OCI-LY1 (cell line): ENCODE measurements at regions not wholly inside any gene's neighbourhood (a gene's known extent, or its start where the extent isn't known, plus 50 kb on each side); places are given as distances from the start of the nearest gene placed in this dataset.

ENCODE experiments used
- H2AFZ ChIP-seq: fragments of 200-600 bp; sonication (generic), shearing (Covaris generic); 2 replicates; pipeline ENCODE4 v1.6.0; 2014; ENCODE audit warnings: antibody characterized with exemption, mild to moderate bottlenecking, low read length
- H3F3A ChIP-seq: fragments of 200-600 bp; sonication (generic), shearing (Covaris generic); 2 replicates; pipeline ENCODE4 v1.6.0; 2014; ENCODE audit warnings: mild to moderate bottlenecking, antibody characterized with exemption, low read length, moderate library complexity; ENCODE audit not compliant: insufficient read depth
- H3K27ac ChIP-seq: fragments of 200-600 bp; sonication (generic); 2 replicates; pipeline ENCODE4 v1.5.1; 2014; ENCODE audit warnings: low read length, mixed run types, mild to moderate bottlenecking, low read depth; ENCODE audit not compliant: poor library complexity, severe bottlenecking
- H3K27me3 ChIP-seq: fragments of 200-600 bp; sonication (generic); 2 replicates; pipeline ENCODE4 v1.6.0; 2014; ENCODE audit warnings: antibody characterized with exemption, mild to moderate bottlenecking, low read length, moderate library complexity; ENCODE audit not compliant: insufficient read depth
- H3K36me3 ChIP-seq: fragments of 200-600 bp; sonication (generic); 2 replicates; pipeline ENCODE4 v1.6.1; 2014; ENCODE audit warnings: mild to moderate bottlenecking, antibody characterized with exemption, low read length, moderate library complexity, mixed read lengths; ENCODE audit not compliant: insufficient read depth
- H3K4me1 ChIP-seq: fragments of 200-600 bp; sonication (generic); 2 replicates; pipeline ENCODE4 v1.5.1; 2014; ENCODE audit warnings: mild to moderate bottlenecking, low read length, moderate library complexity; ENCODE audit not compliant: insufficient read depth, severe bottlenecking
- H3K4me2 ChIP-seq: fragments of 200-600 bp; sonication (generic), shearing (Covaris generic); 2 replicates; pipeline ENCODE4 v1.6.1; 2014; ENCODE audit warnings: low read length
- H3K4me3 ChIP-seq: fragments of 200-600 bp; sonication (generic); 2 replicates; pipeline ENCODE4 v1.5.1; 2014; ENCODE audit warnings: low read length, low read depth, mild to moderate bottlenecking, mixed read lengths; ENCODE audit not compliant: poor library complexity, severe bottlenecking
- H3K79me2 ChIP-seq: fragments of 200-600 bp; shearing (Covaris generic); 2 replicates; pipeline ENCODE4 v1.6.1; 2016; ENCODE audit warnings: mixed run types, low read length, mixed read lengths; ENCODE audit not compliant: insufficient read depth
- H3K9ac ChIP-seq: fragments of 200-600 bp; sonication (generic), shearing (Covaris generic); 2 replicates; pipeline ENCODE4 v1.6.1; 2014; ENCODE audit warnings: mild to moderate bottlenecking, low read length, mixed read lengths
- H3K9me2 ChIP-seq: fragments of 200-600 bp; sonication (generic), shearing (Covaris generic); 2 replicates; pipeline ENCODE4 v1.6.1; 2014; ENCODE audit warnings: low read depth, mild to moderate bottlenecking, low read length, mixed read lengths
- H3K9me3 ChIP-seq: fragments of 200-600 bp; shearing (Covaris generic); 2 replicates; pipeline ENCODE4 v1.6.1; 2014; ENCODE audit warnings: low read length, mixed read lengths
- H4K20me1 ChIP-seq: fragments of 200-600 bp; sonication (generic), shearing (Covaris generic); 2 replicates; pipeline ENCODE4 v1.6.0; 2016; ENCODE audit warnings: mild to moderate bottlenecking, low read length; ENCODE audit not compliant: insufficient read depth
- EZH2 ChIP-seq: fragments of 200-600 bp; sonication (generic), shearing (Covaris generic); IDR thresholded peaks from 2 replicates; pipeline ENCODE4 v1.8.0; 2017; ENCODE audit warnings: borderline replicate concordance, mixed run types, mild to moderate bottlenecking, antibody characterized with exemption, low read length, moderate library complexity, mixed read lengths
- TF ChIP-seq, protein P1 (sequence below): fragments of 200-600 bp; sonication (generic), shearing (Covaris generic); IDR thresholded peaks from 2 replicates; pipeline ENCODE4 v1.5.1; 2017; ENCODE audit warnings: mild to moderate bottlenecking, antibody characterized with exemption, low read length, moderate library complexity, mixed read lengths

- Histone ChIP-seq H3K79me2 (no peaks in the 10 kb centered on the region), H3K9me3 (no peaks in the 10 kb centered on the region), H3K36me3 (no peaks in the 10 kb centered on the region), H3K27me3 (no peaks in the 10 kb centered on the region), H2AFZ (no peak overlapping the region), H3K27ac (no peak overlapping the region), H3F3A (no peaks in the 10 kb centered on the region), H3K4me2 (no peak overlapping the region), H3K9ac (no peak overlapping the region), H3K4me3 (no peak overlapping the region), H4K20me1 (no peaks in the 10 kb centered on the region), H3K9me2 (no peaks in the 10 kb centered on the region; the same call in 1 of the 2 replicates), H3K4me1 (no peaks in the 10 kb centered on the region)
- TF ChIP-seq EZH2: no peak
- TF ChIP-seq, protein P1, sequence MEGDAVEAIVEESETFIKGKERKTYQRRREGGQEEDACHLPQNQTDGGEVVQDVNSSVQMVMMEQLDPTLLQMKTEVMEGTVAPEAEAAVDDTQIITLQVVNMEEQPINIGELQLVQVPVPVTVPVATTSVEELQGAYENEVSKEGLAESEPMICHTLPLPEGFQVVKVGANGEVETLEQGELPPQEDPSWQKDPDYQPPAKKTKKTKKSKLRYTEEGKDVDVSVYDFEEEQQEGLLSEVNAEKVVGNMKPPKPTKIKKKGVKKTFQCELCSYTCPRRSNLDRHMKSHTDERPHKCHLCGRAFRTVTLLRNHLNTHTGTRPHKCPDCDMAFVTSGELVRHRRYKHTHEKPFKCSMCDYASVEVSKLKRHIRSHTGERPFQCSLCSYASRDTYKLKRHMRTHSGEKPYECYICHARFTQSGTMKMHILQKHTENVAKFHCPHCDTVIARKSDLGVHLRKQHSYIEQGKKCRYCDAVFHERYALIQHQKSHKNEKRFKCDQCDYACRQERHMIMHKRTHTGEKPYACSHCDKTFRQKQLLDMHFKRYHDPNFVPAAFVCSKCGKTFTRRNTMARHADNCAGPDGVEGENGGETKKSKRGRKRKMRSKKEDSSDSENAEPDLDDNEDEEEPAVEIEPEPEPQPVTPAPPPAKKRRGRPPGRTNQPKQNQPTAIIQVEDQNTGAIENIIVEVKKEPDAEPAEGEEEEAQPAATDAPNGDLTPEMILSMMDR: no peak
Observed at GRCh38 chr11:37286890-37287289, 688.9 kb upstream of the RAG2 start.

GRCh38 chr11:37282367-37282766 lies 684.3 kb upstream of the RAG2 start:
- Histone ChIP-seq H4K20me1 (no peaks in the 10 kb centered on the region), H3K9ac (no peak overlapping the region), H3F3A (no peaks in the 10 kb centered on the region), H3K4me1 (no peaks in the 10 kb centered on the region), H2AFZ (no peak overlapping the region), H3K27me3 (no peaks in the 10 kb centered on the region), H3K4me2 (no peak overlapping the region), H3K4me3 (no peak overlapping the region), H3K27ac (no peak overlapping the region), H3K9me2 (no peaks in the 10 kb centered on the region), H3K79me2 (no peaks in the 10 kb centered on the region), H3K9me3 (no peaks in the 10 kb centered on the region), H3K36me3 (no peaks in the 10 kb centered on the region)
- no peak for TF ChIP-seq EZH2
- TF ChIP-seq, protein P1: no peak

DNA sequence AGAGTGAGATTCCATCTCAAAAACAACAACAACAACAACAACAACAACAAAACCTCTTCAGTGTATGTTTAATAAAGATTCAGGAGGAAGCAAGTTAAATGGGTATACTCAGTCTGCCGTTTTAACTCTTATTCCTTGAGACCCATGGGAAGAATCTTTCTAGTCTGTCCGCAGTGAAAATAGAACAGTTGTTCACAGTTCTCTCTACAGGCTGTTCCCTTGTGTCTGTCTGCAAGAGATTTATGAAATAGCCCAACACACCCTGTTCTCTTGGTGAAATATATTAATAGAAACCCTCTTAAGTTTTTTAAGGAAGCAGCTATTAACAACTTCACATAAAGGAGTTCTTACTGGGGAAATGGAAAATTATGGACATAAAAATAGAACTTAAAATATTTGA lies 682.2 kb upstream of the RAG2 start:
- Histone ChIP-seq H3F3A (no peaks in the 10 kb centered on the region), H3K79me2 (no peaks in the 10 kb centered on the region), H3K27me3 (no peaks in the 10 kb centered on the region), H3K9ac (no peak overlapping the region), H2AFZ (no peak overlapping the region), H3K4me3 (no peak overlapping the region), H4K20me1 (no peaks in the 10 kb centered on the region), H3K9me3 (no peaks in the 10 kb centered on the region), H3K4me1 (no peaks in the 10 kb centered on the region), H3K36me3 (no peaks in the 10 kb centered on the region), H3K9me2 (no peaks in the 10 kb centered on the region), H3K4me2 (no peak overlapping the region), H3K27ac (no peak overlapping the region)
- TF ChIP-seq, protein P1: no peak
- TF ChIP-seq EZH2: no peak
